22Rv1 (cell line): ENCODE measurements at regions not wholly inside any gene's neighbourhood (a gene's known extent, or its start where the extent isn't known, plus 50 kb on each side); places are given as distances from the start of the nearest gene placed in this dataset.

Experiments used
- CTCF ChIP-seq: fragments of 450-650 bp; IDR thresholded peaks from 2 replicates; pipeline ENCODE4 v1.5.1; 2017; ENCODE audit warnings: mild to moderate bottlenecking
- ZFX ChIP-seq: fragments of 450-650 bp; IDR thresholded peaks from 2 replicates; pipeline ENCODE4 v1.6.1; 2017; ENCODE audit warnings: antibody characterized with exemption, borderline replicate concordance

- TF ChIP-seq CTCF (no peak), ZFX (no peak)
These were observed 58.2 kb downstream of the SMIM38 start for GRCh38 chr11:69213964-69214363.
